ENCODE measurements at regions not wholly inside any gene's neighbourhood (a gene's known extent, or its start where the extent isn't known, plus 50 kb on each side); places are given as distances from the start of the nearest gene placed in this dataset.

DNA sequence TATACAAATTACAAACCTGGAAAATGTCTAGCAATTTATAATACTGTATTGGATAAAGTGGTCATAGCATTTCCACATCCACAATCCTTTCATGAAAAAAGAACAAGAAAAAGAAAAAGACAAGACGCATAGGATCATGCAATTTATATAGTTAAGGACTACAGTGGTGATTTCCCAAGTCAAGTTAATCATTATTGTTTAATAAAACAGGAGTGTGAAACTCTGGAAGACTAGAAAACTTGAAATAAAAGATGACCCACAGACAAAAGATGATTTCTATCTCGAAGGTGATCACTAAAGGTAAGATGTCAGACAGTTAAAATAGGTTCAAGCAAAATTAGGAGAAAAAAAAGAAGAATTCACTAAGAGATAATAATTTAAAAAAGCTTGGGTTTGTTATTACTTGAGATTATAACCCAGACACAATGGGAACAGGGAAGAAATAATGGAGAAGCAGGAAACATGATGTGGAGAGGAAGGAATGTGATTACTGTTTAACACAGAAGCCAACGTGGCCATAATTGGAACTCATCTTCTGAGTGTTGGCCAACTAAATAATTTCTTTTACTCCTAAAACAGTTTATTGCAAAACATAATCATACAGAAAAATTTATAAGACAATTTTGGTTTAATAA, 441.2 kb upstream of the ANO3 start:
- TF ChIP-seq, protein P1, sequence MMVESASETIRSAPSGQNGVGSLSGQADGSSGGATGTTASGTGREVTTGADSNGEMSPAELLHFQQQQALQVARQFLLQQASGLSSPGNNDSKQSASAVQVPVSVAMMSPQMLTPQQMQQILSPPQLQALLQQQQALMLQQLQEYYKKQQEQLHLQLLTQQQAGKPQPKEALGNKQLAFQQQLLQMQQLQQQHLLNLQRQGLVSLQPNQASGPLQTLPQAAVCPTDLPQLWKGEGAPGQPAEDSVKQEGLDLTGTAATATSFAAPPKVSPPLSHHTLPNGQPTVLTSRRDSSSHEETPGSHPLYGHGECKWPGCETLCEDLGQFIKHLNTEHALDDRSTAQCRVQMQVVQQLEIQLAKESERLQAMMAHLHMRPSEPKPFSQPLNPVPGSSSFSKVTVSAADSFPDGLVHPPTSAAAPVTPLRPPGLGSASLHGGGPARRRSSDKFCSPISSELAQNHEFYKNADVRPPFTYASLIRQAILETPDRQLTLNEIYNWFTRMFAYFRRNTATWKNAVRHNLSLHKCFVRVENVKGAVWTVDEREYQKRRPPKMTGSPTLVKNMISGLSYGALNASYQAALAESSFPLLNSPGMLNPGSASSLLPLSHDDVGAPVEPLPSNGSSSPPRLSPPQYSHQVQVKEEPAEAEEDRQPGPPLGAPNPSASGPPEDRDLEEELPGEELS (CRISPR knock-in tag; IDR thresholded peaks at IDR 0.05), result no peak
- TF ChIP-seq IRF2 (CRISPR knock-in tag; IDR thresholded peaks at IDR 0.05; ENCODE audit: borderline replicate concordance, low read depth), result no peak
- TF ChIP-seq, protein P2, sequence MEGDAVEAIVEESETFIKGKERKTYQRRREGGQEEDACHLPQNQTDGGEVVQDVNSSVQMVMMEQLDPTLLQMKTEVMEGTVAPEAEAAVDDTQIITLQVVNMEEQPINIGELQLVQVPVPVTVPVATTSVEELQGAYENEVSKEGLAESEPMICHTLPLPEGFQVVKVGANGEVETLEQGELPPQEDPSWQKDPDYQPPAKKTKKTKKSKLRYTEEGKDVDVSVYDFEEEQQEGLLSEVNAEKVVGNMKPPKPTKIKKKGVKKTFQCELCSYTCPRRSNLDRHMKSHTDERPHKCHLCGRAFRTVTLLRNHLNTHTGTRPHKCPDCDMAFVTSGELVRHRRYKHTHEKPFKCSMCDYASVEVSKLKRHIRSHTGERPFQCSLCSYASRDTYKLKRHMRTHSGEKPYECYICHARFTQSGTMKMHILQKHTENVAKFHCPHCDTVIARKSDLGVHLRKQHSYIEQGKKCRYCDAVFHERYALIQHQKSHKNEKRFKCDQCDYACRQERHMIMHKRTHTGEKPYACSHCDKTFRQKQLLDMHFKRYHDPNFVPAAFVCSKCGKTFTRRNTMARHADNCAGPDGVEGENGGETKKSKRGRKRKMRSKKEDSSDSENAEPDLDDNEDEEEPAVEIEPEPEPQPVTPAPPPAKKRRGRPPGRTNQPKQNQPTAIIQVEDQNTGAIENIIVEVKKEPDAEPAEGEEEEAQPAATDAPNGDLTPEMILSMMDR (IDR thresholded peaks at IDR 0.05), result no peak
- no peak for TF ChIP-seq TEAD4 (CRISPR knock-in tag; IDR thresholded peaks at IDR 0.05)
- TF ChIP-seq, protein P3, sequence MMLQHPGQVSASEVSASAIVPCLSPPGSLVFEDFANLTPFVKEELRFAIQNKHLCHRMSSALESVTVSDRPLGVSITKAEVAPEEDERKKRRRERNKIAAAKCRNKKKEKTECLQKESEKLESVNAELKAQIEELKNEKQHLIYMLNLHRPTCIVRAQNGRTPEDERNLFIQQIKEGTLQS (CRISPR knock-in tag; conservative IDR thresholded peaks at IDR 0.05), result no peak
- TF ChIP-seq JUN (CRISPR knock-in tag; IDR thresholded peaks at IDR 0.05), result no peak
- no peak for TF ChIP-seq FOXK1 (CRISPR knock-in tag; IDR thresholded peaks at IDR 0.05)
- TF ChIP-seq CREB1 (CRISPR knock-in tag; IDR thresholded peaks at IDR 0.05), result no peak
- TF ChIP-seq GTF2I (CRISPR knock-in tag; conservative IDR thresholded peaks at IDR 0.05), result no peak
- TF ChIP-seq ZBTB21 (CRISPR knock-in tag; IDR thresholded peaks at IDR 0.05; ENCODE audit: borderline replicate concordance), result no peak
- TF ChIP-seq NFATC4 (CRISPR knock-in tag; IDR thresholded peaks at IDR 0.05), result no peak
- TF ChIP-seq, protein P4, sequence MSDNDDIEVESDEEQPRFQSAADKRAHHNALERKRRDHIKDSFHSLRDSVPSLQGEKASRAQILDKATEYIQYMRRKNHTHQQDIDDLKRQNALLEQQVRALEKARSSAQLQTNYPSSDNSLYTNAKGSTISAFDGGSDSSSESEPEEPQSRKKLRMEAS (CRISPR knock-in tag; IDR thresholded peaks at IDR 0.05), result no peak
- TF ChIP-seq, protein P5, sequence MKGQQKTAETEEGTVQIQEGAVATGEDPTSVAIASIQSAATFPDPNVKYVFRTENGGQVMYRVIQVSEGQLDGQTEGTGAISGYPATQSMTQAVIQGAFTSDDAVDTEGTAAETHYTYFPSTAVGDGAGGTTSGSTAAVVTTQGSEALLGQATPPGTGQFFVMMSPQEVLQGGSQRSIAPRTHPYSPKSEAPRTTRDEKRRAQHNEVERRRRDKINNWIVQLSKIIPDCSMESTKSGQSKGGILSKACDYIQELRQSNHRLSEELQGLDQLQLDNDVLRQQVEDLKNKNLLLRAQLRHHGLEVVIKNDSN (CRISPR knock-in tag; IDR thresholded peaks at IDR 0.05), result no peak
